CD4-positive, alpha-beta T cell treated with Interleukin-17A for 1 hour (primary cell): ENCODE measurements at regions not wholly inside any gene's neighbourhood (a gene's known extent, or its start where the extent isn't known, plus 50 kb on each side); places are given as distances from the start of the nearest gene placed in this dataset.

Experiments
- DNase-seq: peaks from one replicate; pipeline ENCODE4 v3.0.0-alpha.2; 2020

DNA sequence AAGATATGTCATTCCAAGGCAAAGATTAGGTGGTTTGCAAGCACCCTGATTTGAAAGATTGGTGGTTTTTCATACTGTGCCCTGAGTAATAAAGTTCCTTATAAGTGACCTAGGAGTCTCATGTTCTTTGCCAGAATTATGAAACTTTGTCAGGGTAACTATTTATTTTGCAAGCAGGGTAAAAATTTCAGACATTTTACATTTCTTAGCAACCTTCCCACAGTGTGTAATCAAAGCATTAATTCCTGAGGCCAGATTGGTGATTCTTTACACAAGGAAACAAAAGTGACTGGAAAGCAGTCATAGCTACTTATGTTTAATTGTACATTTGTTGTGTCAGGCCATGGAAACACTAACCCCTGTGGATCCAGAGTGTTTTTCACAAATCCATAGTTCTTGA, 998.0 kb upstream of the B3GALT2 start:
- no peak for DNase-seq

DNA sequence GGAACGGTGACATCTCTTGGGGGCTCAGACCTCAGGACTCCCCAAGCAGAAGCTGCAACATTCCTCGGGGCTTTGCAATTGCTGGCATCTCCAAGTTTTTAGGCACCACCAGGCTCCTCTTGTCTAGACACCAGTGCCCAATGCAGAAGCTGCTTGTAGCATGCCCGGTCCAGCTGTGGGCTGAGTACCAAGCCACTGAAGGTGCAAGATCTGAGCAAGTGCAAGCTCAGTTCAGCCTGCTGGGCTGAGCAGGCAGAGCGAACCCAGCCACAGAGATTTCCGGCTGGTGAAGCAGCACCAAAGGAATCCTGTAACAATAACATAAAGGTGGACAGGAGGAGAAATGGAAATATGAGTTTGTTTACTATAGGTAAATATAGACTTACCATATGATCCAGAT, 995.4 kb upstream of the B3GALT2 start:
- no peak for DNase-seq

GRCh38 chr1:194176212-194176611, 989.8 kb upstream of the B3GALT2 start:
- no peak for DNase-seq

- no peak for DNase-seq
Measured at GRCh38 chr1:194175251-194175650, 988.8 kb upstream of the B3GALT2 start.

DNA sequence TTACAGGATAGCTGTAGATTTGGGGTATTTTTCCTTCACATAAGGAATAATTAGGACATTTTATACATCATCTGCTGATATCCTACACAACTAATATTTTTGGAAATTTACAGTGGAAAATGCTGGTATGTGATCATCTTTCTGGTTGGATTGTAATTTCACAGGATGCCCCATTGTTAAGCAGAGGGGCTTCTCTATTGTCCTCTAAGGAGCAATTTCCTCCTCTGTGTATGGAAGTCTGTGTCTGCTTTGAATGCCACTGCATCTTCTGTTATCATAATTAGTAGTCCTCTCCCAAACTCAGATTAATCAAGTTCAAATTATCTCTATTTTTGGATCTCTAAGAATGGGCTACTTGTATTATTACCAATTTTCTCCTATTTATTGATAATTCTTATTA, 988.1 kb upstream of the B3GALT2 start:
- DNase-seq: no peak

DNA sequence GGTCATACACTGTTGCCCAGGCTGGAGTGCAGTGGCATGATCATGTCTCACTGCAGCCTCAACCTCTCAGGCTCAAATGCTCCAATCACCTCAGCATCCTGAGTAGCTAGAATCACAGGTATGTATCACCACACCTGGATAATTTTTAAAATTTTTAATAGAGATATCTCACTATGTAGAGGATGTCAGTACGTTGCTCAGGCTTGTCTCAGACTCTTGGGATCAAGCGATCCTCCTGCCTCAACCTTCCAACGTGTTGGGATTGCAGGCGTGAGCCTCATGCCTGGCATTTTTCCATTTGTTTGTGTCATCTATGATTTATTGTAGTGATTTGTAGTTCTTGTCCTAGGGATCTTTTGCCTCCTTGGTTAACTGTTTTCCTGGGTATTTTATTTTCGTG, 985.2 kb upstream of the B3GALT2 start:
- DNase-seq: no peak

DNA sequence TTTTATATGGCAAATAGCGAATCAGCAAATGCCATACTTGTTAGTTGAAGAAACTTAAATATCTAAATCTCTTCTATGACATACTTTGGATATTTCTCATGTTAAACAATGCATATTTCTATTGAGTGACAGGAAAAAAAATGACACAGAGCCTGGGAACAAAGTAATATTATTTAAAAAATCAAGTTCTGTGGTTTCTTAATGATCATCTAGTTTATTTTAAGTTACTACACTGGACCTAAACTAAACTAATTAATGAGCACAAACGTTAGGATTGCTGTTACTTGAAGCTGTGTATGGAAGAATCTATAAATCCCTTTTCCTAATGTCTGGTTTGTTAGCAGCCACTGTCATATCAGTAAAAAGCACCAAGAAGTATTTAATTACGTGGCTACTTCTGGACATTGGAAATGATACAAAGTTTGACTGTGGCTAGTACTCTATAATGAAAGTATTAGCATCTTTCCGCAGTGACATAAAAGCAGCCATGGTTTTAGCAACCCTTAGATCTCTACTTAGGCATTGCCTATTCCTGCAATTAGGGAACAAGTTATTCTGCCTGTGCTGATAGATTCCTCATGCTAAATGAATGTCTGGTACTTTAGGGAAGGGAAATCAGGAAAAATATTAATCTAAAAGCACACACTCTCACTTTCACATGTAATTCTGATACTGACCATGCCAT, 981.7 kb upstream of the B3GALT2 start:
- DNase-seq: no peak

DNA sequence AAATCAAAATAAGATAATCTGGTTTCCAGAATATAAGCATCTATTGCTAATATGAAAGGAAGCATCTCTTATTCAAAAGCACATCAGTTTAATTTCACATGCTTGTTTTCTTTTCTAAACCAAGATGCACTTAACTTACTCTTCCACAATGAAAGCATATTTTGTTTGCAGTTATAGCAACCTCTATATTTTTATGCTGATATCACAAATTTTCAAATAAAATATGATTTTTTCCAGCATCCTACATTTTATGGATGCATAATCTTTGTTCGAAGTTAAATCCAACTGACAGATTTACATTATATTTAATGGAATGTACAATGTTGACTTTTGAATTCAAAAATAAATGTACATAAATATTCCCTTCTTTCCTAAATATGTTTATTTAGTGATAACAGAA, 978.3 kb upstream of the B3GALT2 start:
- no peak for DNase-seq

DNA sequence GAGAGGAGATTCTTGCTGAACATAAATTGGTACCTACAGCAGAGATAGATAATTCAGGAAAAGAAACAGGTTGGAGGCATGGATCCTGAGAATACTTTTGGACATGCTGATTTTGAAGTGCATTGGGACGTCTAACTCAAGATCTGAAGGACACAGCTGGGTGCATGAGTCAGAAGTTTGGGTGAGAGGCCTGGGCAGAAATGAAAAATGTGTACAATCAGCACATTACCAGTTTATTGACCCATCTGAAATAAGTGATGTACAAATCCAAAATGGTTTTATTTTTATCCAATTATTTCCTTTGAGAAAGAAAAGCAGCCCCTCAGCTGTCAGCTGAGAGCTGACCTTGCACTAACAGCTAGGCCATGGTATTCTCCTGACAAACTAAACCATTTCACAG, 975.2 kb upstream of the B3GALT2 start:
- no peak for DNase-seq

GRCh38 chr1:194159941-194160340, 973.5 kb upstream of the B3GALT2 start:
- DNase-seq: no peak

GRCh38 chr1:194155962-194156361, 969.5 kb upstream of the B3GALT2 start:
- no peak for DNase-seq

DNA sequence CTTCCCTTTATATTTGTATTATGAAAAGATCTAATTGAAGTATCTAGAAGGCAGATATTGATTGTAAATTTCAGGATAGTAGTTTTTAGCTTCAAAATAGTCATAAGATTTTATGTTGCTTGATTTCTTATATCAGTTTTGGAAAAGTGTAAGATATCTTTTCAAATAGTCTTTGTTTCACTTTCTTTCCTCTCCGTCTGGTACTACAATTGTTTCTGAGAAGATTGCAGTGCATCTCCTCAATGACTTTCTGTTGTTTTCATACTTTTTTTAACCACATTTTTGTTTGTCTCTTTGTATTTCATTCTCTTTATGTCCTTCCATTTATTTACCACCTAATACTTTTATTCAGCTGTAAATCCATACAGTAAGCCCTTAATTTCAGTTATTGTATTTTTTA, 964.6 kb upstream of the B3GALT2 start:
- DNase-seq: no peak

GRCh38 chr1:194150242-194150641, 963.8 kb upstream of the B3GALT2 start:
- no peak for DNase-seq

GRCh38 chr1:194133152-194133551, 946.7 kb upstream of the B3GALT2 start:
- no peak for DNase-seq

- DNase-seq: no peak
Measured at GRCh38 chr1:194118086-194118485, 931.7 kb upstream of the B3GALT2 start.

DNA sequence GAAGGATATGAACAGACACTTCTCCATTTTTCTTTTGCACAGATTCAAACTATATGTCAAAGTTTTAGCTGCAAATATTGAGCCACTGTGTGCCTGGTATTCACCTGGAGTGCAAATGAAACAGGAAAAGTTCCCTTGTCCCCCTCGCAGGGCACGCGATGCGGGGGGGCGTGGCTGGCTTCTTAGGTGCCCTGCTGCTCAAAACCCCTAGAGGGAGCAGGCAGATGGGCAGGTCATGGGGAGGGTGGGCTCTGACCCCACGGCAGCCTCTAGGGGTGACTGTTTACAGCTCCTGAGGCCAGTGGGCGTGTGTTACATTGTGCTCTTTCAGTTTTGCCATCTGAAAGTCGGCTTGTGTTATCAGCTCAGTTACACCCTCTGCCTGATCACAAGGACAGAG, 931.2 kb upstream of the B3GALT2 start:
- DNase-seq: no peak

- no peak for DNase-seq
Measured at GRCh38 chr1:194114288-194114687, 927.9 kb upstream of the B3GALT2 start.

DNA sequence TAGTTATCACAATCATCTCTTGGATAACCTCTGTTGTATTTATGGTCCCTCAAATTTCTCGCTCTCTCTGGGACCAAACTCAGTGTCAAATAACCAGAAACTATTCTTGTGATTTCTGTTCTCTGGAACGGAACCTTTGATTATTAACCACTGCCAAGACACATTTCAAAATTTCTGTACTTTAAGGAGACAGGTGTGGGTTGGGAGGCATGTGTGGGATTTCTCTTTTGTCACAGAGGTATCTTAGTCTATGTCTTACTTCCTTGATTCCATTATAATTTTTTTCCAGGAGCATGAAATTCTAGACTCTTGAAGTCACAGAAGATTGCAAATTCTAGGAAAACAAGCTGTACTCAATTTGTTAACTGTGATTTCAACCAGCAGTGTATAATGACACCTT, 919.0 kb upstream of the B3GALT2 start:
- no peak for DNase-seq

DNA sequence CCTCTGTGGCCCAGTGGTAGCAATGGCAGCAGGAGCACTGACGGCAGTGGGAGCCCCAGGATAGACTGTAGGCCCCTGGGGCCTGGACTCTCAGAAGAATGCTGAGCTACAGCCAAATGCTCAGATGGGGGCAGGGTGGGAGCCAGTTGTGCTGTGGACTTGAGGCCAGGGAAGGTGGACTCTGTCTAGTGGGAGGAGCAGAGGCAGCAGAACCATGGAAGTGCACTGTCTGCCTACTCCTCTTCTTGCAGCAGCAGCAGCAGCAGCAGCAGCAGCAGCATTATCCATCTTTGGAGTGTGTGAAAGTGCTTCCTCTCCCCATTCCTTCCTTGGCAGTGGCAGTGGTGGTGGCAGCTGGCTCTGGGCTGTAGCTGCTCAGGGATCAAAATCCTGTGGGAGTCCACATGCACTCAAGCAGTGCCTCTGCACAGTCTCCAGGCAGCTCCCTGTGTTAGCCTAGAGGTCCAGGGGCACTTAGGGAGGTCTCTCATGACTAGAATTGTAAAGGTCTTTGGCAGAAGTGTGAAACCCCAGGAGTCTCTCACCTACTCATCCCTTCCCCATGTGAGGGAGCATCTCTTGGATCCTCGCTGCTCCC, 917.9 kb upstream of the B3GALT2 start:
- no peak for DNase-seq

GRCh38 chr1:194103516-194104246, 917.3 kb upstream of the B3GALT2 start:
- no peak for DNase-seq

GRCh38 chr1:194103101-194103500, 916.7 kb upstream of the B3GALT2 start:
- DNase-seq: no peak

DNA sequence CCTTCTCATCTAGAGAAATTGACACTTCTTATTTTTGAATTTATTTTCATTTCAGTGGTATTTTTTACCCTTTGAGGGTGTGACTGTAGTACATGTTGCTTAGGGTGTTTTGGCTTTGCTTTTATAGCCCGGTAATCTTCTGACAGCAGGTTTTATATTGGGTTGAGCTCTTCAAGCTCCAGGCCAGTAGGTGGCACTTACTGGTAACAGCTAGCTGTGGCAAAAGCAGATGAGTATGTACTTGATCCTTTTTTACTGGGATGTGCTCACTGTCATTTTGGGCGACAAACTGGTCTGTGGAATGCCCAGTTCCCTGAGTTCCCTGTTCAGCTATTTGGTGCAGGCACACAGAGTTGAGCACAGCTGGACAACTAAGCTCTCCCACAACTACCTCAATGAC, 916.2 kb upstream of the B3GALT2 start:
- no peak for DNase-seq

- DNase-seq: no peak
Measured at GRCh38 chr1:194084755-194085154, 898.3 kb upstream of the B3GALT2 start.

DNA sequence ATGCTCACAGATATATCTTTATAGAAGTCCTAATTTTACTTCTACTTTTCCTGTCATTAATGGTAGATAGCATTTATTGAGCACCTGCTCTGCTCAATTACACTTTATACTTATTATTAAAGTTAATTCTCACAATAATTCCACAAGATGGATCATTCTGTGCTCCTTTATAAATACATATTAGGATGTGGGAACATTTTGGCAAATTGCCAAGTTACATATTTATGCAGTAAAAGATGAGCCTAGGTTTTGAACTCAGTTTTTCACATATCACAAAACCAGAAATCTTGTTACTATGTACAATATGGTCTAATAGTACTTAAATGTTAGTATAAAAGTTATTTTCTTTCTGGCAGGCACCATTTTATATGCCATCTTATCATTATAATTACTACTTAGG, 895.0 kb upstream of the B3GALT2 start:
- no peak for DNase-seq

- DNase-seq: no peak
Measured at GRCh38 chr1:194080826-194081225, 894.4 kb upstream of the B3GALT2 start.
